H1 (cell line): ENCODE measurements at regions not wholly inside any gene's neighbourhood (a gene's known extent, or its start where the extent isn't known, plus 50 kb on each side); places are given as distances from the start of the nearest gene placed in this dataset.

Experiments used
- ASH2L ChIP-seq: fragments of 200-600, 300-600 bp; sonication (generic); IDR thresholded peaks from one replicate; pipeline ENCODE4 v1.7.1; 2017; ENCODE audit warnings: low read length
- CHD2 ChIP-seq: IDR thresholded peaks from 2 replicates; pipeline ENCODE4 v1.6.1; 2012; ENCODE audit warnings: low read length, improper control_type of control experiment
- CTCF ChIP-seq, 3 experiments: IDR thresholded peaks; 1 replicate in 2 of 3; 2 replicates in 1 of 3; pipeline versions ENCODE4 v1.5.1 to v1.6.1; 2011; ENCODE audit warnings: low read length in 3 of 3, mild to moderate bottlenecking in 3 of 3, inconsistent platforms in 2 of 3, low read depth in 1 of 3, moderate library complexity in 1 of 3; ENCODE audit not compliant: insufficient read depth in 1 of 3; ENCODE audit errors: control extremely low read depth in 1 of 3
- EZH2 ChIP-seq: fragments of 200-600 bp; sonication (generic); IDR thresholded peaks from 2 replicates; pipeline ENCODE4 v1.7.1; 2012; ENCODE audit warnings: low read depth, mild to moderate bottlenecking, moderate library complexity, low read length, inconsistent platforms; ENCODE audit not compliant: severe bottlenecking
- JUND ChIP-seq: IDR thresholded peaks from 2 replicates; pipeline ENCODE4 v1.6.1; 2011; ENCODE audit warnings: mild to moderate bottlenecking, improper control_type of control experiment, low read length
- KDM1A ChIP-seq: fragments of 200-600, 300-600 bp; sonication (generic); IDR thresholded peaks from 2 replicates; pipeline ENCODE4 v1.7.1; 2016; ENCODE audit warnings: mild to moderate bottlenecking, low read length, borderline replicate concordance
- MAX ChIP-seq: IDR thresholded peaks from 2 replicates; pipeline ENCODE4 v1.6.1; 2012; ENCODE audit warnings: inconsistent platforms
- SIN3A ChIP-seq, 2 experiments: IDR thresholded peaks in 1 of 2; conservative IDR thresholded peaks in 1 of 2; 2 replicates each; pipeline ENCODE4 v1.6.1; 2011 to 2012; ENCODE audit warnings: low read length in 2 of 2, improper control_type of control experiment in 1 of 2, low read depth in 1 of 2, mild to moderate bottlenecking in 1 of 2

GRCh38 chr10:100615241-100615640 lies 79.5 kb downstream of the HIF1AN start:
- TF ChIP-seq MAX (no peak), CTCF (IDR thresholded peaks at IDR 0.05; ENCODE audit: control extremely low read depth in 1 of 3, insufficient read depth in 1 of 3, low read depth in 1 of 3, low read length in 3 of 3) (no peak), CHD2 (no peak), EZH2 (no peak), SIN3A (conservative IDR thresholded peaks at IDR 0.05 in 1 of 2, IDR thresholded peaks at IDR 0.05 in 1 of 2; ENCODE audit: low read depth in 1 of 2, low read length in 2 of 2) (no peak), JUND (no peak), KDM1A (no peak), ASH2L (no peak)
